Right atrium auricular region (tissue), 2 donors: ENCODE measurements at regions not wholly inside any gene's neighbourhood (a gene's known extent, or its start where the extent isn't known, plus 50 kb on each side); places are given as distances from the start of the nearest gene placed in this dataset.
A peak's percentile ranks its signal among the peaks of the same experiment; 100 is the strongest.

ENCODE experiments used
- DNase-seq: peaks from one replicate; pipeline ENCODE4 v3.0.0-alpha.2; 2019; ENCODE audit warnings: low spot score
- H3K27ac ChIP-seq, 2 donors: fragments of 200-600 bp; sonication (generic); 1 replicate in 1 of 2; 2 replicates in 1 of 2; pipeline ENCODE4 v1.5.1; 2016 to 2019
- H3K27me3 ChIP-seq, 2 donors: fragments of 200-600 bp; sonication (generic); one replicate each; pipeline versions ENCODE4 v1.5.1 to v1.6.0; 2017 to 2019
- H3K36me3 ChIP-seq: fragments of 200-600 bp; sonication (generic); one replicate; pipeline ENCODE4 v1.5.1; 2016
- H3K4me1 ChIP-seq, 2 donors: fragments of 200-600 bp; sonication (generic); one replicate each; pipeline versions ENCODE4 v1.5.1 to v1.6.0; 2017 to 2019
- H3K4me3 ChIP-seq, 2 donors: fragments of 200-600 bp; sonication (generic); 1 replicate in 1 of 2; 2 replicates in 1 of 2; pipeline ENCODE4 v1.5.1; 2017 to 2019; ENCODE audit warnings: mild to moderate bottlenecking in 1 of 2, moderate library complexity in 1 of 2
- H3K9me3 ChIP-seq, 2 donors: fragments of 200-600 bp; sonication (generic); one replicate each; pipeline ENCODE4 v1.5.1; 2019
- CTCF ChIP-seq, 2 donors: fragments of 200-600 bp; sonication (generic); IDR thresholded peaks; one replicate each; pipeline ENCODE4 v1.5.1; 2019; ENCODE audit warnings: antibody characterized with exemption in 2 of 2

- Histone ChIP-seq H3K27ac (peak overlapping the region in 1 of 2 donors; percentile 64), H3K36me3 (no peaks in the 10 kb centered on the region)
- no peak for TF ChIP-seq CTCF (IDR thresholded peaks at IDR 0.05)
Observed at GRCh38 chr5:124951661-124952060, 205.2 kb upstream of the ZNF608 start.

GRCh38 chr5:124952079-124952478 lies 205.6 kb upstream of the ZNF608 start:
- H3K27ac ChIP-seq, result peak overlapping the region in 1 of 2 donors; percentile 64
- H3K27me3 ChIP-seq, result no peaks in the 10 kb centered on the region
- H3K36me3 ChIP-seq, result no peaks in the 10 kb centered on the region
- no peaks in the 10 kb centered on the region for H3K4me1 ChIP-seq
- no peak for TF ChIP-seq CTCF (IDR thresholded peaks at IDR 0.05)
- DNase-seq, result no peak
- no peaks in the 10 kb centered on the region for H3K9me3 ChIP-seq
- H3K4me3 ChIP-seq, result no peak overlapping the region

More at GRCh38 chr5:124951661-124952060, 205.2 kb upstream of the ZNF608 start:
- Histone ChIP-seq H3K4me3 (no peak overlapping the region), H3K4me1 (no peaks in the 10 kb centered on the region), H3K9me3 (no peaks in the 10 kb centered on the region), H3K27me3 (no peaks in the 10 kb centered on the region)
- no peak for DNase-seq

- no peak for DNase-seq
- H3K4me3 ChIP-seq, result no peak overlapping the region
- H3K4me1 ChIP-seq, result no peaks in the 10 kb centered on the region
- TF ChIP-seq CTCF (IDR thresholded peaks at IDR 0.05), result no peak
- H3K27ac ChIP-seq, result peak overlapping the region in 1 of 2 donors; percentile 64
- H3K27me3 ChIP-seq, result no peaks in the 10 kb centered on the region
- H3K36me3 ChIP-seq, result no peaks in the 10 kb centered on the region
- H3K9me3 ChIP-seq, result no peaks in the 10 kb centered on the region
Observed at GRCh38 chr5:124952566-124952965, 206.1 kb upstream of the ZNF608 start.

- DNase-seq, result no peak
- no peaks in the 10 kb centered on the region for H3K36me3 ChIP-seq
- H3K4me3 ChIP-seq, result no peak overlapping the region
- no peaks in the 10 kb centered on the region for H3K27me3 ChIP-seq
- no peak for TF ChIP-seq CTCF (IDR thresholded peaks at IDR 0.05)
- H3K27ac ChIP-seq, result no peak overlapping the region
- no peaks in the 10 kb centered on the region for H3K9me3 ChIP-seq
- no peaks in the 10 kb centered on the region for H3K4me1 ChIP-seq
Observed at GRCh38 chr5:124954784-124955183, 208.3 kb upstream of the ZNF608 start.

- Histone ChIP-seq H3K36me3 (no peaks in the 10 kb centered on the region), H3K4me1 (no peaks in the 10 kb centered on the region), H3K27me3 (no peaks in the 10 kb centered on the region), H3K4me3 (no peak overlapping the region), H3K9me3 (no peaks in the 10 kb centered on the region), H3K27ac (no peak overlapping the region)
- TF ChIP-seq CTCF (IDR thresholded peaks at IDR 0.05), result no peak
- DNase-seq, result no peak
Observed at GRCh38 chr5:124956471-124957029, 210.1 kb upstream of the ZNF608 start.

GRCh38 chr5:124957063-124957462 lies 210.6 kb upstream of the ZNF608 start:
- Histone ChIP-seq H3K36me3 (no peaks in the 10 kb centered on the region), H3K27me3 (no peaks in the 10 kb centered on the region), H3K4me3 (no peak overlapping the region), H3K27ac (no peak overlapping the region), H3K9me3 (no peaks in the 10 kb centered on the region), H3K4me1 (no peaks in the 10 kb centered on the region)
- TF ChIP-seq CTCF (IDR thresholded peaks at IDR 0.05), result no peak
- no peak for DNase-seq
